HL-60 (cell line): ENCODE measurements at regions not wholly inside any gene's neighbourhood (a gene's known extent, or its start where the extent isn't known, plus 50 kb on each side); places are given as distances from the start of the nearest gene placed in this dataset.

Experiments
- DNase-seq, 2 experiments: peaks; one replicate each; pipeline ENCODE4 v3.0.0-alpha.2; 2010 to 2020; ENCODE audit warnings: low read depth in 1 of 2, low spot score in 1 of 2
- H3K27ac ChIP-seq: fragments of 250-450 bp; sonication (Bioruptor Pico); replicated peaks from 2 replicates; pipeline ENCODE4 v1.5.1; 2020; ENCODE audit warnings: mild to moderate bottlenecking, moderate library complexity
- H3K27me3 ChIP-seq: fragments of 250-450 bp; sonication (Bioruptor Pico); 2 replicates; pipeline ENCODE4 v1.5.1; 2021; ENCODE audit warnings: mild to moderate bottlenecking, moderate library complexity; ENCODE audit not compliant: insufficient read depth, poor library complexity, severe bottlenecking
- H3K4me3 ChIP-seq: replicated peaks from 2 replicates; pipeline ENCODE4 v1.5.1; 2011; ENCODE audit warnings: mild to moderate bottlenecking, control low read depth, low read length; ENCODE audit not compliant: insufficient read depth
- CTCF ChIP-seq: IDR thresholded peaks from one replicate; pipeline ENCODE4 v1.5.1; 2011; ENCODE audit warnings: low read length, control low read depth, inconsistent platforms; ENCODE audit not compliant: insufficient read depth
- GABPA ChIP-seq: IDR thresholded peaks from 2 replicates; pipeline ENCODE4 v1.6.1; 2012; ENCODE audit warnings: low read depth
- POLR2AphosphoS5 ChIP-seq: IDR thresholded peaks from 2 replicates; pipeline ENCODE4 v1.6.1; 2012; ENCODE audit warnings: low read depth
- SPI1 ChIP-seq: IDR thresholded peaks from 2 replicates; pipeline ENCODE4 v1.6.1; 2012; ENCODE audit warnings: low read depth, mild to moderate bottlenecking, borderline replicate concordance
- TF ChIP-seq, protein P1 (sequence below): IDR thresholded peaks from 2 replicates; pipeline ENCODE4 v1.6.1; 2012; ENCODE audit warnings: low read depth; ENCODE audit not compliant: insufficient replicate concordance

DNA sequence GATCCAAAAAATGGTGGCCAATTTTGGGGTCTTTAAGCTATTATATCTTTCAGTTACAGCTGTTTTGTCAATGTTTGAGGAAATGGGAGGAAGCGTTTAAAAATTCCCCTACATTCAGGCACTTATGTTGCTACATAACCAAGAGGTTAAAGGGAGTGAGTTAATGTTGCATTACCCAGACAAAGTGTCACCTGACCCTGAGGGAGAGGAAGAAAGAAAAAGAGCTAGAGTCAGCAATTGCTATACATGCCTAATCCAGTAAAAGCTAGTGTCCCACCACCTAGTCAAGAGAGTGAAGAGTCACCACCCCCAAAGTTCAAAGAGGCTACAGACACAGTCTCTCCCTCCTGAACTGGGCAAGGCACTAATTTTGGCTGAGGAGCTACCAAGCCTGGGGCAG lies 69.5 kb upstream of the ZNF92 start:
- Histone ChIP-seq H3K27me3 (peaks cover 2% of the 10 kb centered on the region), H3K4me3 (no peak overlapping the region), H3K27ac (no peak overlapping the region)
- DNase-seq: no peak
- no peak for TF ChIP-seq SPI1
- TF ChIP-seq, protein P1, sequence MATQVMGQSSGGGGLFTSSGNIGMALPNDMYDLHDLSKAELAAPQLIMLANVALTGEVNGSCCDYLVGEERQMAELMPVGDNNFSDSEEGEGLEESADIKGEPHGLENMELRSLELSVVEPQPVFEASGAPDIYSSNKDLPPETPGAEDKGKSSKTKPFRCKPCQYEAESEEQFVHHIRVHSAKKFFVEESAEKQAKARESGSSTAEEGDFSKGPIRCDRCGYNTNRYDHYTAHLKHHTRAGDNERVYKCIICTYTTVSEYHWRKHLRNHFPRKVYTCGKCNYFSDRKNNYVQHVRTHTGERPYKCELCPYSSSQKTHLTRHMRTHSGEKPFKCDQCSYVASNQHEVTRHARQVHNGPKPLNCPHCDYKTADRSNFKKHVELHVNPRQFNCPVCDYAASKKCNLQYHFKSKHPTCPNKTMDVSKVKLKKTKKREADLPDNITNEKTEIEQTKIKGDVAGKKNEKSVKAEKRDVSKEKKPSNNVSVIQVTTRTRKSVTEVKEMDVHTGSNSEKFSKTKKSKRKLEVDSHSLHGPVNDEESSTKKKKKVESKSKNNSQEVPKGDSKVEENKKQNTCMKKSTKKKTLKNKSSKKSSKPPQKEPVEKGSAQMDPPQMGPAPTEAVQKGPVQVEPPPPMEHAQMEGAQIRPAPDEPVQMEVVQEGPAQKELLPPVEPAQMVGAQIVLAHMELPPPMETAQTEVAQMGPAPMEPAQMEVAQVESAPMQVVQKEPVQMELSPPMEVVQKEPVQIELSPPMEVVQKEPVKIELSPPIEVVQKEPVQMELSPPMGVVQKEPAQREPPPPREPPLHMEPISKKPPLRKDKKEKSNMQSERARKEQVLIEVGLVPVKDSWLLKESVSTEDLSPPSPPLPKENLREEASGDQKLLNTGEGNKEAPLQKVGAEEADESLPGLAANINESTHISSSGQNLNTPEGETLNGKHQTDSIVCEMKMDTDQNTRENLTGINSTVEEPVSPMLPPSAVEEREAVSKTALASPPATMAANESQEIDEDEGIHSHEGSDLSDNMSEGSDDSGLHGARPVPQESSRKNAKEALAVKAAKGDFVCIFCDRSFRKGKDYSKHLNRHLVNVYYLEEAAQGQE: no peak
- no peak for TF ChIP-seq CTCF
- TF ChIP-seq POLR2AphosphoS5: no peak
- no peak for TF ChIP-seq GABPA

GRCh38 chr7:65302883-65303282 lies 70.8 kb upstream of the ZNF92 start:
- TF ChIP-seq, protein P1: no peak
- TF ChIP-seq SPI1: no peak
- TF ChIP-seq POLR2AphosphoS5: no peak
- no peak for TF ChIP-seq GABPA
- no peak for TF ChIP-seq CTCF
- no peak for DNase-seq
- no peak overlapping the region for H3K27ac ChIP-seq
- peaks cover 2% of the 10 kb centered on the region for H3K27me3 ChIP-seq
- H3K4me3 ChIP-seq: no peak overlapping the region

DNA sequence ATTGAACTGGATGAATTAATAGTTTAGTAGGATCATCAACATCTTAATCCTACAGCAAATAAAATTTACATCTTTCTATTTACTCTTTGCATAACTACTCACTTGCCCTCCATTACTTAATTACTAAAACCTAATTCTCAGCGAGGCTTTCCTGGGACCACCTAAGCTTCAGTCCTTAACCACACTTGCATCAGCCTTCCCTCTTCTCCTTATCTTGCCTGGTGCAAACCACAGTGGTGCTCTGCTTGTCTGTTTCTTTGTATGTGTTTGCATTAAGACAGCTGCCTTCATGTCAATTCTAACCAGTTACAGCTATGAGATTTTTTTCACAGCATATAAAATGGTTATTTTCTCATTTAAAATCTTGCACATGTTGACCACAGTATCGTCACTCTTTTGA lies 72.6 kb upstream of the ZNF92 start:
- no peak for DNase-seq
- no peaks in the 10 kb centered on the region for H3K27me3 ChIP-seq
- no peak for TF ChIP-seq GABPA
- TF ChIP-seq CTCF: no peak
- no peak for TF ChIP-seq SPI1
- TF ChIP-seq POLR2AphosphoS5: no peak
- TF ChIP-seq, protein P1: no peak
- H3K27ac ChIP-seq: no peak overlapping the region
- no peak overlapping the region for H3K4me3 ChIP-seq
